Mesothelial cell of epicardium (in vitro differentiated cells): ENCODE measurements at regions not wholly inside any gene's neighbourhood (a gene's known extent, or its start where the extent isn't known, plus 50 kb on each side); places are given as distances from the start of the nearest gene placed in this dataset.

ENCODE experiments used
- DNase-seq, 2 experiments: peaks; one replicate each; pipeline ENCODE4 v3.0.0; 2021; ENCODE audit warnings: low spot score in 2 of 2; ENCODE audit not compliant: unreplicated experiment in 2 of 2
- H3K27ac Mint-ChIP-seq: 2 replicates; pipeline ENCODE4 v1.8.0; 2021; ENCODE audit warnings: mixed read lengths
- H3K27me3 Mint-ChIP-seq: 2 replicates; pipeline ENCODE4 v1.8.0; 2021; ENCODE audit warnings: low read depth, mixed read lengths
- H3K36me3 Mint-ChIP-seq: 2 replicates; pipeline ENCODE4 v1.8.0; 2021; ENCODE audit warnings: mixed read lengths
- H3K4me1 Mint-ChIP-seq: 2 replicates; pipeline ENCODE4 v1.8.0; 2021; ENCODE audit warnings: mixed read lengths
- H3K4me3 Mint-ChIP-seq: 2 replicates; pipeline ENCODE4 v1.8.0; 2021; ENCODE audit warnings: mild to moderate bottlenecking, moderate library complexity, mixed read lengths
- H3K9me3 Mint-ChIP-seq: 2 replicates; pipeline ENCODE4 v1.8.0; 2021; ENCODE audit warnings: mixed read lengths
- CTCF ChIP-seq: fragments of 200-600 bp; sonication (generic); IDR thresholded peaks from one replicate; pipeline ENCODE4 v1.5.0; 2021; ENCODE audit warnings: antibody characterized with exemption; ENCODE audit not compliant: unreplicated experiment

GRCh38 chr16:77579351-77579891 is 142.9 kb upstream of the NUDT7 start:
- Mint-ChIP-seq H3K9me3 (peaks cover 10% of the 10 kb centered on the region), H3K27me3 (no peaks in the 10 kb centered on the region), H3K36me3 (no peaks in the 10 kb centered on the region), H3K27ac (no peak overlapping the region), H3K4me1 (peaks cover 12% of the 10 kb centered on the region), H3K4me3 (no peak overlapping the region)
- DNase-seq: no peak
- no peak for TF ChIP-seq CTCF

DNA sequence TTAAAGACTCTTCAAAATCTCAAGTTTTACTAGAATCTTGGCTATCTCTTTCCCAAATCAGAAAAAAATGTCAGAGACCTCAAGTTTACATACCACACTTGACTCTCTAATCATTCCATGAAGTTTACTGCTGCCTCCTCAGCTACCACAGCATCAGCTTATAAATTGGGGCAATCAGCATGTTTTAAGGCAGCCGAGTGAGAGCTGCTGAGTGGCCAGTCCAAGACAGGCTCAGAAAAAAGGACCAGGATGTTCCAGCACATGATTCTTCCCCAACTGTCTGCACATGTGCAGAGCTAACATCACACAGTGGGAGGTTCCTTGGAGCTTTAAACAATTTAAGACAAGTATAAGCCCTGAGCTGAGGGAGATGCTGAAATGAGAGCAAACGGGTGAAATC is 140.6 kb upstream of the NUDT7 start:
- peaks cover 12% of the 10 kb centered on the region for H3K4me1 Mint-ChIP-seq
- no peaks in the 10 kb centered on the region for H3K36me3 Mint-ChIP-seq
- H3K4me3 Mint-ChIP-seq: no peak overlapping the region
- no peak overlapping the region for H3K27ac Mint-ChIP-seq
- H3K9me3 Mint-ChIP-seq: peaks cover 9% of the 10 kb centered on the region
- peaks cover 2% of the 10 kb centered on the region for H3K27me3 Mint-ChIP-seq
- no peak for DNase-seq
- no peak for TF ChIP-seq CTCF

GRCh38 chr16:77584205-77584859 is 138.0 kb upstream of the NUDT7 start:
- DNase-seq: peak in 1 of 2 experiments; percentile 59
- H3K27ac Mint-ChIP-seq: no peak overlapping the region
- peak; percentile 95 for TF ChIP-seq CTCF
- H3K4me3 Mint-ChIP-seq: no peak overlapping the region
- peaks cover 2% of the 10 kb centered on the region for H3K27me3 Mint-ChIP-seq
- peaks cover 22% of the 10 kb centered on the region for H3K4me1 Mint-ChIP-seq
- no peaks in the 10 kb centered on the region for H3K36me3 Mint-ChIP-seq
- H3K9me3 Mint-ChIP-seq: no peaks in the 10 kb centered on the region

GRCh38 chr16:77585379-77586251 is 136.7 kb upstream of the NUDT7 start:
- peaks cover 2% of the 10 kb centered on the region for H3K27me3 Mint-ChIP-seq
- H3K27ac Mint-ChIP-seq: no peak overlapping the region
- no peak for DNase-seq
- no peak overlapping the region for H3K4me3 Mint-ChIP-seq
- TF ChIP-seq CTCF: no peak
- peaks cover 22% of the 10 kb centered on the region for H3K4me1 Mint-ChIP-seq
- H3K9me3 Mint-ChIP-seq: no peaks in the 10 kb centered on the region
- no peaks in the 10 kb centered on the region for H3K36me3 Mint-ChIP-seq

GRCh38 chr16:77588389-77588788 is 133.9 kb upstream of the NUDT7 start:
- H3K4me1 Mint-ChIP-seq: peaks cover 11% of the 10 kb centered on the region
- no peak overlapping the region for H3K4me3 Mint-ChIP-seq
- no peak for DNase-seq
- no peak for TF ChIP-seq CTCF
- H3K9me3 Mint-ChIP-seq: no peaks in the 10 kb centered on the region
- no peak overlapping the region for H3K27ac Mint-ChIP-seq
- peaks cover 2% of the 10 kb centered on the region for H3K27me3 Mint-ChIP-seq
- H3K36me3 Mint-ChIP-seq: no peaks in the 10 kb centered on the region
